ENCODE measurements at regions not wholly inside any gene's neighbourhood (a gene's known extent, or its start where the extent isn't known, plus 50 kb on each side); places are given as distances from the start of the nearest gene placed in this dataset.

- TF ChIP-seq CTCF (IDR thresholded peaks at IDR 0.05) (no peak), ZFX (IDR thresholded peaks at IDR 0.05; ENCODE audit: borderline replicate concordance) (no peak)
Observed at GRCh38 chr9:79246170-79246569, 325.6 kb upstream of the TLE4 start.

Measured in 22Rv1 (cell line).